Omental fat pad (tissue), 3 donors: ENCODE measurements at regions not wholly inside any gene's neighbourhood (a gene's known extent, or its start where the extent isn't known, plus 50 kb on each side); places are given as distances from the start of the nearest gene placed in this dataset.

ENCODE experiments used
- ATAC-seq: fragments of 150-250 bp; one replicate; pipeline ENCODE4 v1.9.1; 2016; ENCODE audit warnings: mild to moderate bottlenecking, moderate library complexity; ENCODE audit not compliant: low FRiP score
- DNase-seq: peaks from one replicate; pipeline ENCODE4 v3.0.0-alpha.2; 2019; ENCODE audit warnings: low spot score
- CTCF ChIP-seq, 3 donors: fragments of 450-650 bp; IDR thresholded peaks; one replicate each; pipeline ENCODE4 v1.5.1; 2016 to 2017; ENCODE audit warnings: antibody characterized with exemption in 3 of 3, mild to moderate bottlenecking in 3 of 3, moderate library complexity in 2 of 3

- DNase-seq (no peak), ATAC-seq (no peak)
- no peak for TF ChIP-seq CTCF (IDR thresholded peaks at IDR 0.05)
Measured at GRCh38 chr11:8340296-8340695, 76.6 kb upstream of the LMO1 start.

GRCh38 chr11:8339592-8340022 is 75.9 kb upstream of the LMO1 start:
- no peak for TF ChIP-seq CTCF (IDR thresholded peaks at IDR 0.05)
- DNase-seq, result no peak

GRCh38 chr11:8338138-8338537 is 74.5 kb upstream of the LMO1 start:
- no peak for TF ChIP-seq CTCF (IDR thresholded peaks at IDR 0.05)
- no peak for DNase-seq
- ATAC-seq, result no peak

More at GRCh38 chr11:8339592-8340022, 75.9 kb upstream of the LMO1 start:
- ATAC-seq, result no peak

- TF ChIP-seq CTCF (IDR thresholded peaks at IDR 0.05), result no peak
- DNase-seq (no peak), ATAC-seq (no peak)
Measured at GRCh38 chr11:8337130-8337795, 73.6 kb upstream of the LMO1 start.

- no peak for TF ChIP-seq CTCF (IDR thresholded peaks at IDR 0.05)
Measured at GRCh38 chr11:8336356-8337129, 72.9 kb upstream of the LMO1 start.

GRCh38 chr11:8335683-8336082 is 72.0 kb upstream of the LMO1 start:
- ATAC-seq (no peak), DNase-seq (no peak)
- no peak for TF ChIP-seq CTCF (IDR thresholded peaks at IDR 0.05)

More at GRCh38 chr11:8336356-8337129, 72.9 kb upstream of the LMO1 start:
- ATAC-seq (no peak), DNase-seq (no peak)

- ATAC-seq (no peak), DNase-seq (no peak)
- no peak for TF ChIP-seq CTCF (IDR thresholded peaks at IDR 0.05)
Measured at GRCh38 chr11:8335186-8335585, 71.5 kb upstream of the LMO1 start.
